Effector memory CD8-positive, alpha-beta T cell (primary cell): ENCODE measurements at regions not wholly inside any gene's neighbourhood (a gene's known extent, or its start where the extent isn't known, plus 50 kb on each side); places are given as distances from the start of the nearest gene placed in this dataset.
"Not testable (repeated sequence)": the region's sequence is repeated elsewhere in the genome, so short reads cannot be mapped to it uniquely, and the experiment has no call there.

ENCODE experiments used
- ATAC-seq: fragments of 150-1000 bp; cut with Tn5 transposase; replicated peaks from 2 replicates; pipeline ENCODE4 v1.10.0; 2021; ENCODE audit warnings: mild to moderate bottlenecking, moderate library complexity
- DNase-seq, 3 experiments: peaks; one replicate each; pipeline ENCODE4 v3.0.0; 2021
- H3K27ac Mint-ChIP-seq, 2 donors: one replicate each; pipeline ENCODE4 v1.8.0; 2022; ENCODE audit warnings: mild to moderate bottlenecking in 2 of 2, mixed read lengths in 2 of 2, moderate library complexity in 2 of 2
- H3K27me3 Mint-ChIP-seq, 2 donors: one replicate each; pipeline ENCODE4 v1.8.0; 2022; ENCODE audit warnings: mixed read lengths in 2 of 2
- H3K36me3 Mint-ChIP-seq: one replicate; pipeline ENCODE4 v1.8.0; 2022; ENCODE audit warnings: mild to moderate bottlenecking, moderate library complexity, mixed read lengths; ENCODE audit not compliant: insufficient read depth
- H3K4me1 Mint-ChIP-seq, 2 donors: one replicate each; pipeline ENCODE4 v1.8.0; 2022; ENCODE audit warnings: low read depth in 2 of 2, mixed read lengths in 2 of 2
- H3K4me3 Mint-ChIP-seq, 2 donors: one replicate each; pipeline ENCODE4 v1.8.0; 2022; ENCODE audit warnings: mild to moderate bottlenecking in 2 of 2, mixed read lengths in 2 of 2, moderate library complexity in 2 of 2
- H3K9me3 Mint-ChIP-seq, 2 donors: one replicate each; pipeline ENCODE4 v1.8.0; 2022; ENCODE audit warnings: mixed read lengths in 2 of 2

DNA sequence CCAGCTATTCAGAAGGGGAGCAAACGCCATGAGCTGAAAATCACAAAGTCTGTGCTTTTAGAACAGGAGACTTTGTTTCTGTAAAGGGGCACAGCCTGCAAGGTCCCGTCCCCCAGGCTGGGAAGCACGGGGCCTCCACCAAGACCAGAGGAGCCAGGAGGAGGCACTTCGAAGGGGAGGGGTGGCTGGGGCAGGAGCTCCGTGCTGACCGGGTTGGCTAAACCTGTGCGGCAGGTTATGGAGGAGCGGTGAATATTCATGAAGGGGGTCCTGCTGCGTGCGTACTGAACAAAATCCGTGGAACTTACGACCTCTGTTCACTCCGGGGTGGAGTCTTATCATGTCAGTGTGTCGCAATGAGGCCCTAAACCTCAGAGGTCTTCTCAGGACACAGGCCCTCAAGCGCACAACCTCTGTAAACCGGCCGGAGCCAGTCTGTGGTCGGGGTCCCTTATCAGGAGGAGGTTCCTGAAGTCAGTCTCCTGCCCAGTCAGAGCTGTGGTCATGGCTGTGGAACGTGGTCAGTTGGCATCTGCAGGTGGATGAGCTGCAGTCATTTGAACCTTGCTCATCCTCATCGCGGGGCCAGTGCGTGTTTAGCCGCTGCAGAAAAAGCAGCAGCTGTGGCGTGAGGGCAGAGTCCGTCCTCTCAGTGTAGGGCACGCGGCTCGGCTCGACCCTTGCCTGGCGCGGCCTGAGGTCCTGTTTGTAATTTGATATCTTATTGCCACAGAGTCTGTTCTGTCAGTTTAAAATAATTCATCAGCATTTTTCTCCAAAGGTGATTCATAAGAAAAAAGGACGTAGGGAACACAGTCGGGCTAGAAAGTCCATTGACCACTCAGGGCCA, 5507.7 kb upstream of the TPTE start:
- not testable (repeated sequence) for ATAC-seq, H3K9me3 Mint-ChIP-seq, H3K4me3 Mint-ChIP-seq, H3K27ac Mint-ChIP-seq, H3K4me1 Mint-ChIP-seq, DNase-seq, H3K27me3 Mint-ChIP-seq, H3K36me3 Mint-ChIP-seq

DNA sequence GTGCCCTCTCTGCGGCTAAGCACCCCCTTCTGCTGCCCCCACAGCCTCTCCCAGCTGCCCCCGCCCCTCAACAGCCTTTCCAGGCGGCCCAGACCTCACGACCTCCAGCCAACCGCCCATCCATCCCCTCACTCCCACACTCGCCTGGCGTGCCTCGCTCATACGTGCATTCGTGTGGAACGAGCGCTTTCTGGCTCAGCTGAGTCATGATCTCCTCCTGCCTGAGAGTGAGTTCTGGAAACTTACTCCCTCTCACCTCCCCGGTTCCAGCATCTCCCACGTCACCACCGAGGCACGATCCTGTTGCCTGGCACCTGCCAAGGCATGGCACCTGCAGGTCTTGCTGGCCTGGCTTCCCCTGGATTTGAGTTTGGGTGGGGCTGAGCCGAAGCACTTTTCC, 5506.2 kb upstream of the TPTE start:
- H3K4me1 Mint-ChIP-seq, H3K9me3 Mint-ChIP-seq, ATAC-seq, H3K27me3 Mint-ChIP-seq, H3K4me3 Mint-ChIP-seq, H3K36me3 Mint-ChIP-seq, DNase-seq, H3K27ac Mint-ChIP-seq: not testable (repeated sequence)

DNA sequence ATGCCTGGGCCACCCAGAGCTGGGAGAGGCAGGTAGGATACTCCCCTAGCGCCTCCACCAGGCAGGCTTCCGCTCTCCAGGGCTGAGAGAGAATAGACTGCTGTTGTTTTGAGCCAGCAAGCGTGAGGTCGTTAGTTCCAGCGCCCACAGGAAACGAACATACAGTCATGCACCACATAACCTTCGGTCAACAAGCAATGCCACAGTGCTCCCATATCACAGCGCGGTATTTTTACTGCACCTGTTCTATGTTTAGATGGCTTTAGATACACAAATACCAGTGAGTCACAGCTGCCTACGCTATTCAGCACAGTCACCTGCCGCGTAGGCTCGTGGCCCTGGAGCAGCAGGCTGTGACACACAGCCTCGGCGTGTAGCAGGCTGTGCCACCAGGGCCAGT, 5502.3 kb upstream of the TPTE start:
- H3K36me3 Mint-ChIP-seq, DNase-seq, H3K9me3 Mint-ChIP-seq, H3K27me3 Mint-ChIP-seq, H3K4me1 Mint-ChIP-seq, H3K4me3 Mint-ChIP-seq, H3K27ac Mint-ChIP-seq: not testable (repeated sequence)
- ATAC-seq, result peak; percentile 80

DNA sequence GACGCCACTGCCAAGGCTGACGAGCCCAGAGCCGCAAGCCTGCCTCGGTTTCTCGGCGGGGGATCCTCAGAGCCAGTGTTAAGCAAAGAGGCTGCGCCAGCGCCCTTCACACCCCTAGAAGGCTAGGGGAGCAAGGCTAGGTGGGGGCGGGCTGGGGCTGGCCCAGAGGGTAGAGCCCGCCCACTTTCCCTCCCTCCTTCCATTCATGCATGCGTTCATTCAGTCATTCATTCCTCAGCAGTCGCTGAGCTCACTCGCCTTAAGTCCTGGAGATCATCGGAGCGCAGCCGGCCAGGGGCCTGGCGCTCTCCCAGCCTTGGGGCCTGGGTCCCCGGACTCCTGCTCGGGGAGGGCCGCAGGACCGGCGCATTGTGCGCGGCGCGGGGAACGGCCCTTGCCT, 5499.6 kb upstream of the TPTE start:
- DNase-seq, H3K27ac Mint-ChIP-seq, H3K9me3 Mint-ChIP-seq, H3K36me3 Mint-ChIP-seq, H3K4me1 Mint-ChIP-seq, H3K27me3 Mint-ChIP-seq, H3K4me3 Mint-ChIP-seq: not testable (repeated sequence)
- ATAC-seq, result peak; percentile 31

DNA sequence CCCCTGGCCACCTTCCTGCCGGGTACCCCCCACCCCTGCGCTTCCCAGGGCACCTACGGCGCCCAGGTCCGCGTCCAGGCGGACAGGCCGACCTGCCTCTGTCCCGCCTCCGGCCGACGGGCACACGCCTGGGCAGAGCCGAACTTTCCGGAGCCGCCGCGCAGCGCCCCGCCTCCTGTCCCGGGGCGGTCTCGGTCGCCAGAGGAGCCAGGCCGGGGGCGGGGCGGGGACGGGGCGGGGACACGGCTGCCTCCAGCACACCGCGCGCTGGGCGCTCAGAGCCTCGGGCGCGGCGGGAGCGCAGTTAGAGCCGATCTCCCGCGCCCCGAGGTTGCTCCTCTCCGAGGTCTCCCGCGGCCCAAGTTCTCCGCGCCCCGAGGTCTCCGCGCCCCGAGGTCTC, 5499.1 kb upstream of the TPTE start:
- DNase-seq, H3K9me3 Mint-ChIP-seq, H3K36me3 Mint-ChIP-seq, H3K27ac Mint-ChIP-seq, H3K4me3 Mint-ChIP-seq, H3K4me1 Mint-ChIP-seq, H3K27me3 Mint-ChIP-seq: not testable (repeated sequence)
- peak; percentile 46 for ATAC-seq

DNA sequence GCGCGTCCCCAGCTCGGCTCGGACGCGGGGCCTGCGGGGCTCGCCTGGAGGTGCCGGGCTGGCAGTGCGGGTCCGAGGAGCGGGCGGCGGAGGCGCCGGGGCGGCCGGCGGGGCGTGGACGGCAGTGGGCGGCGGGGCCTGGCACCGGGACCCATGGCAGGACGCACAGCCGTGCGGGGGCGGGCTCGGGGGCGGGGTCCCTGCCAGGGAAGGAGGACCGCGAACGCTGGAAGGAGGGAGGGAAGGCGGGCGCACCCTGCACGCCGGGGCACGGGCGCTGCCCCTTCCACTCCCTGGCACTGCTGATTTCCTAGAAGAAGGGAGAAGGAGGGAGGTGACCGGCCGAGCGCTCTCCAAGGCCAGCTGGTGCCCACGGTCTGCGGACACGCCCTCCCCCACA, 5498.6 kb upstream of the TPTE start:
- not testable (repeated sequence) for H3K4me3 Mint-ChIP-seq, ATAC-seq, H3K9me3 Mint-ChIP-seq, DNase-seq, H3K27me3 Mint-ChIP-seq, H3K4me1 Mint-ChIP-seq, H3K27ac Mint-ChIP-seq, H3K36me3 Mint-ChIP-seq

DNA sequence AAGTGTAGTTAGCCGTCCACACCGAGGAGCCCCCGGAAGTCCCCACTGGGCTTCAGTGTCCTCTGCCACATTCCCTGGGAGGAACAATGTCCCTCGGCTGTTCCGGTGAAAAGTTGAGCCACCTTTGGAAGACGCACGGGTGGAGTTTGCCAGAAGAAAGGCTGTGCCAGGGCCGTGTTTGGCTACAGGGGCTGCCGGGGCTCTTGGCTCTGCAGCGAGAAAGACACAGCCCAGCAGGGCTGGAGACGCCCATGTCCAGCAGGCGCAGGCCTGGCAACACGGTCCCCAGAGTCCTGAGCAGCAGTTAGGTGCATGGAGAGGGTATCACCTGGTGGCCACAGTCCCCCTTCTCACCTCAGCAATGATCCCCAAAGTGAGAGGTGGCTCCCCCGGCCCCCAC, 5486.2 kb upstream of the TPTE start:
- not testable (repeated sequence) for H3K4me1 Mint-ChIP-seq, H3K27me3 Mint-ChIP-seq, ATAC-seq, H3K36me3 Mint-ChIP-seq, H3K27ac Mint-ChIP-seq, DNase-seq, H3K9me3 Mint-ChIP-seq, H3K4me3 Mint-ChIP-seq

DNA sequence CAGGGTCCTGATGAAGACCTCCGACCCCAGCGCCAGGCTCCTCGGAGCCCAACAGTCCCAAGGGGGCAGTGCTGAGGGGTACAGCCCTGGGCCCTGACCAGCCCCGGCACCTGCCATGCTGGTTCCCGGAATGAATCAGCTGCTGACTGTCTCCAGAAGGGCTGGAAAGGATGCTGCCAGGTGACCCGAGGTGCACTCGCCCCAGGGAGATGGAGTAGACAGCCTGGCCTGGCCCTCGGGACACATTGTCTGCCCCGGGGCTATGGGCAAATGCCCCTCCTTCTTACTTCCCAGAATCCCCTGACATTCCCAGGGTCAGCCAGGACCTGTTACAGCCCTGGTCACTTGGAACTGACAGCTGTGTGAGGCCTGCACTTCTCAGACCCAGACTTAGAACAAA, 5485.8 kb upstream of the TPTE start:
- not testable (repeated sequence) for H3K9me3 Mint-ChIP-seq, H3K27me3 Mint-ChIP-seq, H3K4me1 Mint-ChIP-seq, H3K4me3 Mint-ChIP-seq, H3K36me3 Mint-ChIP-seq, H3K27ac Mint-ChIP-seq, ATAC-seq, DNase-seq

DNA sequence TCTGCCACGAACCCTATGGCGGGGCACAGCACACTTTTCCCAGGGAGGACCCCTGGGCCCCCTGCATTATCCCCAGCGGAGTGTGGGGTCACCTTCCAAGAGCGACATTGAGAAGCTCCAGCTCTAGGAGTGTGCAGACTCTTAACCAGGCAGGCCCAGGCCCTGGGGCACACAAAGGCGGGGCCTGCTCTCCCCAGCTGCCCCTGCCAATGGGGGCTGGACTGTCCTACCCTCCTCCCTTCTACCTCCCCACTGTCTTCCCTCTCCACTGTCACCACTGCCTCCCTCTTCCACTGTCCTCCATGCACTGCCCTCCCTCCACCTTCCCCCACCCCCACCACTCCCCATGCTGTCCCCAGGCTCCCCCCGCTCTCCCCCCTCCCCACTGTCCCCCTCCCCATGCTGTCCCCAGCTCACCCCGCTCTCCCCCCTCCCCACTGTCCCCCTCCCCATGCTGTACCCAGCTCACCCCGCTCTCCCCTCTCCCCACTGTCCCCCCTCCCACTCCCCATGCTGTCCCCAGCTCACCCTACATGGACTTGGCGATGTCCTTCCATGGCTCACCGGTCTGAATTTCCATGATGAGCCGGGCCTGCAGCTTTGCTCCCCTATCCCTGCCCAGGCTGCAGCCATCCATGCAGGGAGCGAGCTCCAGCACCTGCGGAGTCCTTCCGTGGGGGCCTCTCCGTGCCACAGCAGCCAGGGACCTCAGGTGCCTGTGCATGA, 5483.6 kb upstream of the TPTE start:
- ATAC-seq, H3K9me3 Mint-ChIP-seq, H3K27ac Mint-ChIP-seq, H3K27me3 Mint-ChIP-seq, H3K4me3 Mint-ChIP-seq, H3K4me1 Mint-ChIP-seq, H3K36me3 Mint-ChIP-seq, DNase-seq: not testable (repeated sequence)

DNA sequence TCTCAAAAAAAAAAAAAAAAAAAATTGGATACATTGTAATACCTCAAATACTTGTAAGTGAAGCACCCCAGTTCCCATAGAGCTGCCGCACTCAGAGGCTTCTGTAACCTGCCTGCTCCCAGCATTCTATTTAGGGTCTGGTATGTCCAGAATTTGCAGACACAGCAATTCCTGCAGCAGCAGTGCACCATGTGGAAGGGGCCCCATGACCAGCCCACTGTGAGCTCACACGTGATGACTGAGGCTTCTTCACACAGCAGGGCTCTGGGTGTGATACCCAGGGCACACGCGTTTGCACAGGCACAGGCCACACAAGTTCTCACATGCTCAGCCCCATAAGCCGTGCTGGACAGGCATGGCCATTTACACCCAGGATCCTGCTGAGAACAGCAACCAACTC, 5481.5 kb upstream of the TPTE start:
- ATAC-seq, H3K4me3 Mint-ChIP-seq, H3K9me3 Mint-ChIP-seq, H3K36me3 Mint-ChIP-seq, H3K4me1 Mint-ChIP-seq, DNase-seq, H3K27ac Mint-ChIP-seq, H3K27me3 Mint-ChIP-seq: not testable (repeated sequence)

DNA sequence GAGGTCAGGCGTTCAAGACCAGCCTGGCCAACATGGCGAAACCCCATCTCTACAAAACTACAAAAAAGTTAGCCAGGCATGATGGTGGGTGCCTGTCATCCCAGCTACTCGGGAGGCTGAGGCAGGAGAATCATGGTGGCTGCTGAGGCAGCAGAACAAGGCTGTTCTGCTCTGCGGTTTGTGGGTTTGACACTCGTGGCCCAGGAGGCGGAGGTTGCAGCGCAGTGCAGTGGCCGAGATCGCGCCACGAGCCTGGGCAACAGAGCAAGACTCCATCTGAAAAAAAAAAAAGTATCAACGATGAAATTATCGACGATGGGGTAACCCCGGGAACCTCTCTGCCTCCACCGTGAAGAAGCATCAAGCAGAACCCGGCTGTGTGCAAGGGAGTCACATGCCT, 5478.8 kb upstream of the TPTE start:
- H3K27ac Mint-ChIP-seq, H3K9me3 Mint-ChIP-seq, H3K36me3 Mint-ChIP-seq, H3K4me3 Mint-ChIP-seq, DNase-seq, H3K4me1 Mint-ChIP-seq, H3K27me3 Mint-ChIP-seq: not testable (repeated sequence)
- ATAC-seq, result peak; percentile 96

DNA sequence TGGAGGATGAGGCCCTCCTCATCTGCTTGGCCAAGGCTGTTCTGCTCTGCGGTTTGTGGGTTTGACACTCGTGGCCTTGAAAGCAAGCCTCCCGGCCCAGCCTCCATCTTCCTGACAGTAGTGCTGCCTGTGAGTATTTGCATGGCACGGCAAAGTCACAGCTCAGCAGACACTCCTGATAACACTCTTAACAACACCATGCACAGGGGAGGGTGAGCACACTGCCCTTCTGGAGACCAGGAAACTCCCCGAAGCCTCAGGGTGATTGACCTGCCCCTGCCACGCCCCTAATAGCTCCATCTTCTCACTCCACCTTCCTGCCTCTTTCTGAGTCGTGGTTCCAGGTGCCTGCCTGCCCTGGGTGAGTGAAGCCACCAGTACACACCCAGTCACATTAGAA, 5476.6 kb upstream of the TPTE start:
- H3K9me3 Mint-ChIP-seq, H3K4me3 Mint-ChIP-seq, H3K36me3 Mint-ChIP-seq, DNase-seq, H3K27ac Mint-ChIP-seq, H3K4me1 Mint-ChIP-seq, H3K27me3 Mint-ChIP-seq: not testable (repeated sequence)
- ATAC-seq, result peak; percentile 37

DNA sequence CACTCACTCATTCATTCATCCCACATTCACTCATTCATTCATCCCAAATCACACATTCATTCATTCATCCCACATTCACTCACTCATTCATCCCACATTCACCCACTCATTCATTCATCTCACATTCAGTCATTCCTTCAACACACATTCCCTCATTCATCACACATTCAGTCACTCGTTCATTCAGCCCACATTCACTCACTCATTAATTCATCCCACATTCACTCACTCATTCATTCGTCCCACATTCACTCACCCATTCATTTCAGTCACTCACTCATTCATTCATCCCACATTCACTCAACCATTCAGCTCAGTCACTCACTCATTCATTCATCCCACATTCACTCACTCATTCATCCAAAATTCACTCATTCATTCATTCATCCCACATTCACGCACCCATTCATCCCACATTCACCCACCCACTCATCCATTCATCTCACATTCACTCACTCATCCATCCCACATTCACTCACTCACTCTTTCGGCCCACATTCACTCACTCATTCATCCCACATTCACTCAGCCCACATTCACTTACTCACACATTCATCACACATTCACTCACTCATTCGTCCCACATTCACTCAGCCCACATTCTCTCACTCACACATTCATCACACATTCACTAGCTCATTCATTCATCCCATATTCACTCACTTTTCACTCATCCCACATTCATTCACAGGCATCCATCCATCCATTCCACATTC, 5469.9 kb upstream of the TPTE start:
- not testable (repeated sequence) for ATAC-seq, H3K27me3 Mint-ChIP-seq, H3K36me3 Mint-ChIP-seq, H3K4me3 Mint-ChIP-seq, H3K27ac Mint-ChIP-seq, DNase-seq, H3K9me3 Mint-ChIP-seq, H3K4me1 Mint-ChIP-seq
